ENCODE measurements at regions not wholly inside any gene's neighbourhood (a gene's known extent, or its start where the extent isn't known, plus 50 kb on each side); places are given as distances from the start of the nearest gene placed in this dataset.

GRCh38 chr7:42650171-42650570 is 261.7 kb downstream of the C7orf25 start (continued):
- TF ChIP-seq CHD7 (IDR thresholded peaks at IDR 0.05; ENCODE audit: insufficient replicate concordance, low read length) (no peak), FOSL1 (IDR thresholded peaks at IDR 0.05; ENCODE audit: insufficient read depth, low read depth, low read length) (no peak), KDM4A (IDR thresholded peaks at IDR 0.05; ENCODE audit: low read depth, low read length, severe bottlenecking) (no peak), ZNF274 (IDR thresholded peaks at IDR 0.05; ENCODE audit: borderline replicate concordance, extremely low read depth, low read length) (no peak), HDAC2 (IDR thresholded peaks at IDR 0.05; ENCODE audit: borderline replicate concordance in 1 of 2, low read depth in 2 of 2, low read length in 2 of 2) (no peak), KDM5A (IDR thresholded peaks at IDR 0.05; ENCODE audit: low read length) (no peak), TAF7 (optimal IDR thresholded peaks at IDR 0.05; ENCODE audit: borderline replicate concordance, low read depth, low read length) (no peak), RNF2 (IDR thresholded peaks at IDR 0.05; ENCODE audit: borderline replicate concordance, low read depth, low read length, missing control alignments, poor library complexity, severe bottlenecking) (no peak)
- TF ChIP-seq, protein P1, sequence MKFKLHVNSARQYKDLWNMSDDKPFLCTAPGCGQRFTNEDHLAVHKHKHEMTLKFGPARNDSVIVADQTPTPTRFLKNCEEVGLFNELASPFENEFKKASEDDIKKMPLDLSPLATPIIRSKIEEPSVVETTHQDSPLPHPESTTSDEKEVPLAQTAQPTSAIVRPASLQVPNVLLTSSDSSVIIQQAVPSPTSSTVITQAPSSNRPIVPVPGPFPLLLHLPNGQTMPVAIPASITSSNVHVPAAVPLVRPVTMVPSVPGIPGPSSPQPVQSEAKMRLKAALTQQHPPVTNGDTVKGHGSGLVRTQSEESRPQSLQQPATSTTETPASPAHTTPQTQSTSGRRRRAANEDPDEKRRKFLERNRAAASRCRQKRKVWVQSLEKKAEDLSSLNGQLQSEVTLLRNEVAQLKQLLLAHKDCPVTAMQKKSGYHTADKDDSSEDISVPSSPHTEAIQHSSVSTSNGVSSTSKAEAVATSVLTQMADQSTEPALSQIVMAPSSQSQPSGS (IDR thresholded peaks at IDR 0.05; ENCODE audit: low read length) = no peak

Measured in H1 (cell line).